G401.6 (cell line): ENCODE measurements at regions not wholly inside any gene's neighbourhood (a gene's known extent, or its start where the extent isn't known, plus 50 kb on each side); places are given as distances from the start of the nearest gene placed in this dataset.
"Not testable (repeated sequence)": the region's sequence is repeated elsewhere in the genome, so short reads cannot be mapped to it uniquely, and the experiment has no call there.

Source experiments
- FAIRE-seq: peaks from 2 replicates; lab custom pipeline; 2012; peaks lifted over from hg19 to GRCh38; lab: Jason Lieb, UNC

DNA sequence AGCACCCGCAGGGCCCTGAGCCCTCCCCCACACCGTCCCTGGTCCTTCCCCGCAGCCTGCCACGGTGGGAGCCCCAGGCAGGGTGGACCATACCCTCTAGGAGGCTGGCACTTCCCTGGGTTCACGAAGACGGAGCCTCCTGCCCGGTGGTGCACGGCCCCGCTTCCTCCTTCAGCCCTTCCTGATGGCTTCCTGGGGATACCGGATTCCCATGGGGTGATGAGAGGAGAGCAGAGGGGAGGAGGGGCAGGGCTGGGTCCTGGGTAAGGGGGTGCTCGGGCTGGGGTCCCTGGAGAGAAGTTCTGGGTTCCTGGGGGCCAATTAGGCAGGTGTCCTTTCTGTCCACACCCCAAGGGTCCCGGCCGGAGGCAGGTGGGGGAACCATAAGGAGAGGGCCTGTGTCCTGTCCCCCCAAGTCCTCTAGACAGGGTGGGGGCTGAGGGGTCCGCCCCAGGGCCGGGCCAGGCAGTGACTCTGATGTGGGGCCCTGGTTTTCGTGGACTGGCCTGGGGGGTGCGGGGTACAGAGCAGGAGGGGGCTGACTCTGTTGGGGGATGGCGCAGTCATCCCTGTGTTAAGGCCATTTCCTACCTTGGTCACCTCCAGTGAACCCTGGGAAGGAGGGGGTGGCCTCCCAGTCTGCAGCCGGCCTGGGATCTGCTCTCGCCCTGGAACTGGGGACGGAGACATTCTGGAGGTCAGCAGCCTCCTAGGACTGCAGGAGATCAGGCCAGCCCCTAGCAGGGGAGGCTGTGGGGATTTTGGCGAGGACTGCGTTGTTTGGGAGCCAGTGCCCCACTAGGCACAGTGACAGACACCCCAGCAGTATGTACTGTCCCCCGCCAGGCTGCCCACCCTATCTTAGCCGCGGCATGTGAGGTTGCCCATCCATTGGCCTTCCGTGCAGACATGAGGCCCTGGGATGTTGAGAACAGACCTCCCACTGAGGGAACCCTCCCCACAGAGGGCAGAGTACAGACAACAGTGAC is 366.4 kb downstream of the TMEM121 start:
- not testable (repeated sequence) for FAIRE-seq

- FAIRE-seq = not testable (repeated sequence)
Observed at GRCh38 chr14:105893686-105894085, 367.3 kb downstream of the TMEM121 start.

DNA sequence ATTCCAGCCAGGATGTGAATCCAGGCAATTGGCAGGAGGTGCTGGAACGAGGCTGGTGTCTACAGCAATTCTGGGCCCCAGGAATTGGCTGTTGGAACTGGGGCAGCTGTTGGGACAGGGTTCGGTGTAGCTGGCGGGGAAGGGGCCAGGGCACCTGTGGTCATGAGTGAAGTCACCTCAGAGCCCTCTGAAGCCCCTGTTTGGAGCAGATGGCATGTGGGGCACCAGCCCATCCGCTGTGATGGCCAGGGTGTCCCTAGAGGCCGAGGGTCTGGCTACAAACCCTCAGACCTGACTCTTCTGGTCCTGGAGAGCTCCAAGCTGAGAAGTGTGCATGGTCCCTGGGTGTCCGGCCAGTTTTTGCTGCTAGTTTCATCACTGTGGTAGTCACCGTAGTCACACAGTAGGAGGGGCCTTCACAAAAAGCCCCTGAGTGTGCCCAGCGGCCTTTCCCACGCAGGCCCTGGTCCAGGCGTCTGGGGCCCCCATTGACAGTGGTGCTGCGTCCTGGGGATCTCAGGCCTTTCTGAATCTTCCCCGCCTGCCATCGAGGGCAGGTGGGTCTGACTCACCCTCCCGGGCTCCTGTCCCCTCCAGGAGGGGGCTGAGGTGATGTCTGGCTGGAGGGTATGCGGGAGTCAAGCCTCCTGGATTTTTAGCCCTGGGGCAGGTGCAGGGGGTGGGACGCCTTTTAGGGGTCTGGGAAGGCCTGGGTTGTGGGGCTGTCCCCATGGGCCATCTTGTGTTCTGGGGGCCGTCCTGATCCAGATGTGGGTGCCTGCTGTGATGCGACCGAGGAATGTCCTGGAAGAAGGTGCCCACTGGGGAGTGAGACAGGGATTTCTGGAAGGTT is 368.0 kb downstream of the TMEM121 start:
- FAIRE-seq = no peak

GRCh38 chr14:105894978-105895881 is 368.8 kb downstream of the TMEM121 start:
- FAIRE-seq = no peak

DNA sequence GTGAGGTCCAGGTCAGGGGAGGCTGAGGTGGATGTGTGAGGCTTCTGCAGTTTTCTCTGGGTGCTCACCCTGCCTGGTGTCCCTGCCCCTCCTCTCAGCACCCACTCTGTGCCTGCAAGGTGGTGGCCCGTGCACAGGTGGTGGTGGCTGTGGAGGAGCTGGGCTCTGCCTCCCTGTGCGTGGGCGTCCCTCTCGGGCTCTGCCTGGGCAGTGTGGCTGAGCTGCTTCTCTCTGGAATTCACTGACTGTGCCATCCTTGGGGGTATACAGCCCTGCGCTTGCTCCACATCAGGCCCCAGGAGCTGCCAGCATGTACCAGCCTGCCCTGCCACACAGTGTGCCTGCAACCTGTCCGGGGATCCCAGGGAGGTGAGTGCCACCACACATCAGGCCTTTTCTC is 369.8 kb downstream of the TMEM121 start:
- FAIRE-seq = not testable (repeated sequence)

DNA sequence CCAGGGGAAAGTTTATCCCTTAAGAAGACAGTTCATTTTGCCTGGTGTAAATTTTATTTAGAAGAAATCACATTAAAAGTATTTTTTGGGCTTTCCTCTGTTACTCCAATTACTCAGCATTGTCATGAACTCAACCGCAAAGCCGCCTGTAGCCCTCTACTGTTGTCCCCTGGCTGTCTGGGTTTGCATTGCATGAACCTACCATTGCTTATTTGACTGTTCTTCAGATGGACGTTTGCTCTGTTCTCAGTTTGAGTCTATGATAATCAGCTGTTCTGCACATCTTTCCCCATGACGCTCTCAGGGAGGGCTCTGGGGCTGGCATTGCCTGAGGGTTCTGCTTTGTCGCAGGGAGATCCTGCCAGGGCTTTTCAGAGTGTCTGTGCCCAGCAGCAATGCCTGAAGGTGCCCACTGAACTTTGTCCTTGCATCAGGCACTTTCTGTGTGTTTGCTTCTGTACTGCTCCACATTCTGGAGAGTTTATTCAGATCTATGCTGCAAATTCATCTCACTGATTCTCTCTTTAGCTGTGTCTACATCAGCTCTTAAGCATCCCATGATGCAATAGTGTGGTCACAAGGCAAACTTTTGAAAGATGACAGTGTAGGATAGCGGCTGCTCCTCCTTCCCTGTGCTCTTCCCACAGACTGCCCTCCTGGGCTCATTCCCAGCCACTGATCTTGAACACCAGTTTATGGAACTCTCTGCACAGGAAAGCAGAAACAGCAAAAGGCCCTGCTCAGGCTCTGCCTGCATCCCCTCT is 370.8 kb downstream of the TMEM121 start:
- FAIRE-seq = not testable (repeated sequence)

GRCh38 chr14:105897725-105898113 is 371.3 kb downstream of the TMEM121 start:
- FAIRE-seq = no peak

DNA sequence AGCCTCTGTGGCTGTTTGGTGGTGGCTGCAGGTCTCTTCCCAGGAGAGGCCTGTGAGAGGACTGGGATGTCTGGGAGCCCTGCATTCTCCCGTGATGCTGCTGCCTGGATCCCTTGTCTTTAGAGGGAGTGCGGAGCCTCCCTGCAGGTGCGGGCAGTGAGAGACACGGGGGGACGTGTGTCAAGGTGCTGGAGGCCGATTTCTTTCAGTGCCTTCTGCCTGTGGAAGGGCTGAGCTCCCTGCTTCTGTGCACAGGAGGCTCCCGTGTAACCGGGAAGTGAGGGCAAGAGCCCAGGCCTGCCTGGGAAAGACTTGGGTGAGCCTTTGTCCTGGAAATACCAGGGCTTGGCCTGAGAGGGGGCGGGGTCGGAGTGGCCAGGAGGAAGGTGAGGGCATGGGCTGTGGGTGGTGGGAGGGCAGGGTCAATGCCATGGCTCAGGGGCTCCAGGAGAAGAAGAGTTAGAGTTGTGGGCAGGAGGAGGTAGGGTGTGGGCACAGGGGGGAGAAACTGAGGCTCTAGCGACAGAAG is 372.2 kb downstream of the TMEM121 start:
- no peak for FAIRE-seq

GRCh38 chr14:105899071-105899641 is 372.8 kb downstream of the TMEM121 start:
- no peak for FAIRE-seq

DNA sequence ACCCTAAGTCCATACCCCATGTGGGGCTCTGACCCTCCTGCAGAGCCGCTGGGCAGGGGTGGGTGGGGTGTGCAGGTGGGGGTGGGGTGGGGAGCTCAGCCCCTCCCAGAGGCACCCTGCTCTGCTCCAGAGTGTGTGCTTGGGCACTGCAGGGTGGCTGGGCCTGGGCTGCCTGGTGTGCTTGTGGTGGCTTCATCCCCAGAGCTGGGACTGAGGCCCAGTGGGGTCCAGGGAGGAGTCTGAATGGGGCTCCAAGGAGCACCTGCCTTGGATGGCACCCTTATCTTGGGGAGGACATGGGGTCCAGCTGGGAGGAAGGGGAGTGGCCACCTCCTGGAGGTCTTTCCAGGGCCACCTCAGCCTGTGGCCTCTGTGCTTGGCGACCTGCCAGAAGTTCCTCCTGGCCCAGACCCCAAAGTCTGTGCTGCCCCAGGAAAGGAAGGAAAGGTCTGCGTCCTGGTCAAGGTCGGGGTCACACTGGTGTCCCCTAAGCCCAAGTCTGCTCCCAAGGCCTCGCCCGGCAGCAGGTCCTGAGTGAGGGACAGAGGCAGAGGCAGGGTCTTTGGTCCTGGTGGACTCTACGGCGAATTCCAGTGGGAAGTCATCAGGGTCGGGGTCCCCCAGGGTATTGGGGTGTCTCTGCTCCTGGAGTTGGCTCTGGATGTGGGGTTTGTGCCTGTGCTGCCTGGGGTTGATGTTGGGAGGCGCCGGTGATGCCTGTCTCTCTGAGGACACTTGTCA is 373.4 kb downstream of the TMEM121 start:
- no peak for FAIRE-seq

- no peak for FAIRE-seq
Observed at GRCh38 chr14:105900398-105901160, 374.2 kb downstream of the TMEM121 start.

- no peak for FAIRE-seq
Observed at GRCh38 chr14:105901226-105901625, 374.8 kb downstream of the TMEM121 start.

GRCh38 chr14:105902131-105902898 is 375.9 kb downstream of the TMEM121 start:
- no peak for FAIRE-seq

GRCh38 chr14:105902899-105903165 is 376.4 kb downstream of the TMEM121 start:
- FAIRE-seq = not testable (repeated sequence)

DNA sequence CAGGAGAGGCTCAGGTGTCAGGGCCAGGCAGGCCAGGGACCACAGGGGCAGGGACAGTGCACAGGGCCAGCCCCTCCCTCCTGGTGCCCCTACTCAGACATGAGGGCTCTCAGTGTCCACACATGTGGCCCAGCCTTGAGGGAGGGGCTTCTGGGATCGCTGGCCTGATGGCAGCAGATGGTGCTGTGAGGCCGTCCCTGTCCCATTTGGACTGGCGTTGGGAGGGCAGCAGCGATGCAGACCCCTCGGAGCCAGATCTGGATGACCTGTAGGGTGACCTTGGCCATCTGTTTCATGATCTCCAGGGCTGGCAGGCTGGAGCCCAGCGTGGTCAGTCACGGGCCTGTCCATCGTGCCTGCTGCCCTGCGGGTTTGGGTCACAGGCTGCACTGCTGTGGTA is 377.6 kb downstream of the TMEM121 start:
- no peak for FAIRE-seq

DNA sequence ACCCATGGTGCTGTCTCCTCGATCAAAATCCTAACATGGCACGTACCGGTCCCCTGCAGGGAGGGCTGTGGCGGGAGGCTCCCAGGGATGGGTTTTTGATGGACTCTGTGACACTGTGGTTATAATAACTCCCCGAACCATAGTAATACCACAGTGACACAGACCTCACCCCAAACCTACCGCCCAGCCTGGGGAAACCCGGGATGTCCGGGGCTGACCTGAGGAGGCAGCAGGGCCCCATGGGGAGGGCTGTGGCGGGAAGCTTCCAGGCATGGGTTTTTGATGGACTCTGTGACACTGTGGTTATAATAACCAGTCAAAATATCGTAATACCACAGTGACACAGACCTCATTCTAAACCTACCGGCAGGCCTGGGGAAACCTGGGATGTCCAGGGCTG is 378.0 kb downstream of the TMEM121 start:
- no peak for FAIRE-seq

DNA sequence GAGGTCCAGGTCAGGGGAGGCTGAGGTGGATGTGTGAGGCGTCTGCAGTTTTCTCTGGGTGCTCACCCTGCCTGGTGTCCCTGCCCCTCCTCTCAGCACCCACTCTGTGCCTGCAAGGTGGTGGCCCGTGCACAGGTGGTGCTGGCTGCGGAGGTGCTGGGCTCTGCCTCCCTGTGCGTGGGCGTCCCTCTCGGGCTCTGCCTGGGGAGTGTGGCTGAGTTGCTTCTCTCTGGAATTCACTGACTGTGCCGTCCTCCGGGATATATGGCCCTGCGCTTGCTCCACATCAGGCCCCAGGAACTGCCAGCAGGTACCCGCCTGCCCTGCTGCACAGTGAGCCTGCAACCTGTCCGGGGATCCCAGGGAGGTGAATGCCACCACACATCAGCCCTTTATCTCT is 379.1 kb downstream of the TMEM121 start:
- no peak for FAIRE-seq

DNA sequence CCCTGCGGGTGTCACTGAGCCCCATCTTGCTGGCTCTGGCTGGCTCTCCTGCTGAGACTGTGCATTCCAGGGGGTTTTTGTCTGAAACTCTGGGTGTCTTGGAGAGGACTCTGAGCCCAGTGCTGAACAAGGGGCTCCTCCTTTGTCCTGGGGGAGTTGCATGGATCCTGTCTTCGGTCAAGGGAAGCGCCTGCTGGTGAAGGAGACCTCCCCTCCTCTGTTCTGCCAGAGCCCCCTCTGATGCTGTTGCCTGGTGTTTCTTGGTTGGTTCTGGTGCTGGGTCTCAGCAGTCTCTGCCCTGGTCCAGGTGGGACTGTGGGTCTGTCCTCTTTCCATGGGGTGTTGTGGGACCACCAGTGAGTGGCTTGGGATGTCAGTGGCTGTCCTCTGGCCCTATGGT is 380.9 kb downstream of the TMEM121 start:
- no peak for FAIRE-seq

DNA sequence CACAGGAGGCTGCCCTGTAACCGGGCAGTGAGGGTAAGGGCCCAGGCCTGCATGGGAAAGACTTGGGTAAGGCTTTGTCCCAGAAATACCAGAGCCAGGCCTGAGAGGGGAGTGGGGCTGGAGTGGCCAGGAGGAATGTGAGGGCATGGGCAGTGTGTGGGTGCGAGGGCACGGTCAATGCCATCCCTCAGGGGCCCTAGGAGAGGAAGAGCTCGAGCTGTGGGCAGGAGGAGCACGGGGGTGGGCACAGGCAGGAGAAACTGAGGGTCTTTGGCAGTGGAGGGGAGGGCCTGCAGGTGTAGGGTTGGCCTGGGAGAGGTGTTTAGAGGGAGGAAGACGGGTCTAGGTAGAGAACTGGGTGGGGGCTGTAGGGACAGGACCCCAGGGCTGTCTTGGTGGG is 381.6 kb downstream of the TMEM121 start:
- FAIRE-seq = no peak
